ENCODE measurements at regions not wholly inside any gene's neighbourhood (a gene's known extent, or its start where the extent isn't known, plus 50 kb on each side); places are given as distances from the start of the nearest gene placed in this dataset.

DNA sequence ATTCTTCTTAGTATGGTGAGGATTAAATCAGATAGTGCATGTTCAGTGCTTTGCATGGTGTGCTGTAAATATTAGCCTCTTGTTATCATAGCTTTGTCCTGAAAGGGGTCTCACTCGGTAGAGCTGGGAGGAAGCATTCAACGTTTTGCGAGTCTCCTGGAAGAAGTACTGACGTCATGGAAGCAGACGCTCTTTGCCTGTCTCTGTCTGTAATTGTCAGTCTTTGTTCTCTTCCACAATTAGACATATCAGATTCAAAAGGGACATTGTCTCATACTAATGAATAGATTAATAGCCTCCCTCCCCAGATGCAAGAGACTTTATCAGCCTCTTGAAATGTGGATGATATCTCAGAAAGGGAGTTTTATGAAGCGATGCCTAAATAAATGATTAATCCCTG is 91.8 kb upstream of the CXCL14 start:
- TF ChIP-seq, protein P1, sequence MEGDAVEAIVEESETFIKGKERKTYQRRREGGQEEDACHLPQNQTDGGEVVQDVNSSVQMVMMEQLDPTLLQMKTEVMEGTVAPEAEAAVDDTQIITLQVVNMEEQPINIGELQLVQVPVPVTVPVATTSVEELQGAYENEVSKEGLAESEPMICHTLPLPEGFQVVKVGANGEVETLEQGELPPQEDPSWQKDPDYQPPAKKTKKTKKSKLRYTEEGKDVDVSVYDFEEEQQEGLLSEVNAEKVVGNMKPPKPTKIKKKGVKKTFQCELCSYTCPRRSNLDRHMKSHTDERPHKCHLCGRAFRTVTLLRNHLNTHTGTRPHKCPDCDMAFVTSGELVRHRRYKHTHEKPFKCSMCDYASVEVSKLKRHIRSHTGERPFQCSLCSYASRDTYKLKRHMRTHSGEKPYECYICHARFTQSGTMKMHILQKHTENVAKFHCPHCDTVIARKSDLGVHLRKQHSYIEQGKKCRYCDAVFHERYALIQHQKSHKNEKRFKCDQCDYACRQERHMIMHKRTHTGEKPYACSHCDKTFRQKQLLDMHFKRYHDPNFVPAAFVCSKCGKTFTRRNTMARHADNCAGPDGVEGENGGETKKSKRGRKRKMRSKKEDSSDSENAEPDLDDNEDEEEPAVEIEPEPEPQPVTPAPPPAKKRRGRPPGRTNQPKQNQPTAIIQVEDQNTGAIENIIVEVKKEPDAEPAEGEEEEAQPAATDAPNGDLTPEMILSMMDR (IDR thresholded peaks at IDR 0.05; ENCODE audit: low read length): no peak
- no peak for TF ChIP-seq EZH2 (IDR thresholded peaks at IDR 0.05; ENCODE audit: borderline replicate concordance, low read length)
